GM23248 (cell line): ENCODE measurements at regions not wholly inside any gene's neighbourhood (a gene's known extent, or its start where the extent isn't known, plus 50 kb on each side); places are given as distances from the start of the nearest gene placed in this dataset.

Source experiments
- DNase-seq: peaks from one replicate; pipeline ENCODE4 v3.0.0-alpha.2; 2015
- H2AFZ ChIP-seq: fragments of 200-600 bp; sonication (generic); 2 replicates; pipeline ENCODE4 v1.6.1; 2016; ENCODE audit warnings: antibody characterized with exemption
- H3F3A ChIP-seq: fragments of 200-600 bp; sonication (generic); 2 replicates; pipeline ENCODE4 v1.6.1; 2016; ENCODE audit warnings: mild to moderate bottlenecking, antibody characterized with exemption, mixed run types; ENCODE audit not compliant: insufficient read depth
- H3K27ac ChIP-seq: fragments of 200-600 bp; sonication (generic); 2 replicates; pipeline ENCODE4 v1.5.1; 2016; ENCODE audit warnings: mild to moderate bottlenecking
- H3K27me3 ChIP-seq: fragments of 200-600 bp; sonication (generic); replicated peaks from 2 replicates; pipeline ENCODE4 v1.6.1; 2016; ENCODE audit warnings: mild to moderate bottlenecking; ENCODE audit not compliant: insufficient read depth
- H3K36me3 ChIP-seq: fragments of 200-600 bp; sonication (generic); 2 replicates; pipeline ENCODE4 v1.6.1; 2016; ENCODE audit warnings: low read depth, mild to moderate bottlenecking
- H3K4me1 ChIP-seq: fragments of 200-600 bp; sonication (generic); 2 replicates; pipeline ENCODE4 v1.6.1; 2016; ENCODE audit warnings: mild to moderate bottlenecking; ENCODE audit not compliant: insufficient read depth
- H3K4me2 ChIP-seq: fragments of 200-600 bp; sonication (generic); one replicate; pipeline ENCODE4 v1.6.1; 2016; ENCODE audit warnings: mild to moderate bottlenecking; ENCODE audit not compliant: unreplicated experiment
- H3K4me3 ChIP-seq: fragments of 200-600 bp; sonication (generic); 2 replicates; pipeline ENCODE4 v1.5.1; 2016; ENCODE audit warnings: mild to moderate bottlenecking
- H3K79me2 ChIP-seq: fragments of 200-600 bp; sonication (generic); 2 replicates; pipeline ENCODE4 v1.6.1; 2016; ENCODE audit warnings: mild to moderate bottlenecking; ENCODE audit not compliant: insufficient read depth
- H3K9ac ChIP-seq: fragments of 200-600 bp; sonication (generic); 2 replicates; pipeline ENCODE4 v1.6.1; 2016; ENCODE audit warnings: mild to moderate bottlenecking
- H3K9me2 ChIP-seq: fragments of 200-600 bp; sonication (generic); 2 replicates; pipeline ENCODE4 v1.6.1; 2016; ENCODE audit warnings: mixed run types, mild to moderate bottlenecking, moderate library complexity; ENCODE audit not compliant: insufficient read depth
- H3K9me3 ChIP-seq: fragments of 200-600 bp; sonication (generic); one replicate; pipeline ENCODE4 v1.6.1; 2017; ENCODE audit warnings: low read depth
- H4K20me1 ChIP-seq: fragments of 200-600 bp; sonication (generic); 2 replicates; pipeline ENCODE4 v1.6.0; 2016; ENCODE audit not compliant: insufficient read depth
- EZH2 ChIP-seq: fragments of 200-600 bp; sonication (generic); IDR thresholded peaks from 2 replicates; pipeline ENCODE4 v1.6.1; 2018; ENCODE audit warnings: antibody characterized with exemption, mild to moderate bottlenecking; ENCODE audit not compliant: insufficient read depth, poor library complexity, severe bottlenecking
- EZH2phosphoT487 ChIP-seq: fragments of 200-600 bp; sonication (generic); IDR thresholded peaks from 2 replicates; pipeline ENCODE4 v1.6.1; 2018; ENCODE audit warnings: antibody characterized with exemption, moderate library complexity, mild to moderate bottlenecking, low read depth; ENCODE audit not compliant: insufficient read depth
- WGBS, 2 experiments: methylation state at CpG; one replicate each; pipeline ENCODE4 v1.1.6; 2015 to 2017; ENCODE audit warnings: low lambda C conversion rate in 2 of 2, low coverage in 1 of 2; ENCODE audit errors: missing lambda C conversion rate in 2 of 2; 5-methylcytosine and 5-hydroxymethylcytosine counted together
- in situ Hi-C: fragments of 300-500 bp; cut with MboI; formaldehyde crosslinking; loops from 2 replicates; pipeline ENCODE4 v1.15.0; 2020

GRCh38 chrX:129040124-129040523 is 483.2 kb downstream of the SMARCA1 start:
- Histone ChIP-seq H3K9ac (no peak overlapping the region), H3K4me2 (no peak overlapping the region), H3K36me3 (no peaks in the 10 kb centered on the region), H3K4me3 (no peak overlapping the region), H3K79me2 (no peaks in the 10 kb centered on the region), H3K9me3 (no peaks in the 10 kb centered on the region), H3K9me2 (no peaks in the 10 kb centered on the region), H3K27me3 (no peaks in the 10 kb centered on the region), H3F3A (no peaks in the 10 kb centered on the region), H3K27ac (no peak overlapping the region), H2AFZ (no peak overlapping the region), H3K4me1 (no peaks in the 10 kb centered on the region), H4K20me1 (no peaks in the 10 kb centered on the region)
- WGBS, 2 experiments = 25 to 28% methylated on average over 5 of the region's 5 CpGs
- TF ChIP-seq EZH2phosphoT487 (no peak), EZH2 (no peak)
- DNase-seq = no peak
- in situ Hi-C loops = no loop called here

- H2AFZ ChIP-seq = no peak overlapping the region
- H3K9ac ChIP-seq = no peak overlapping the region
- H3F3A ChIP-seq = no peaks in the 10 kb centered on the region
- in situ Hi-C loops = no loop called here
- no peaks in the 10 kb centered on the region for H3K9me2 ChIP-seq
- no peak overlapping the region for H3K4me2 ChIP-seq
- no peaks in the 10 kb centered on the region for H4K20me1 ChIP-seq
- H3K27me3 ChIP-seq = no peaks in the 10 kb centered on the region
- TF ChIP-seq EZH2phosphoT487 = no peak
- no peak for TF ChIP-seq EZH2
- H3K79me2 ChIP-seq = no peaks in the 10 kb centered on the region
- WGBS, 2 experiments = 36 to 39% methylated on average over 6 to 7 of the region's 7 CpGs
- no peaks in the 10 kb centered on the region for H3K4me1 ChIP-seq
- H3K27ac ChIP-seq = no peak overlapping the region
- H3K4me3 ChIP-seq = no peak overlapping the region
- no peak for DNase-seq
- H3K9me3 ChIP-seq = no peaks in the 10 kb centered on the region
- no peaks in the 10 kb centered on the region for H3K36me3 ChIP-seq
Measured at GRCh38 chrX:129039176-129039575, 484.1 kb downstream of the SMARCA1 start.

GRCh38 chrX:129037389-129037788 is 485.9 kb downstream of the SMARCA1 start:
- H3K9ac ChIP-seq = no peak overlapping the region
- no peaks in the 10 kb centered on the region for H3K9me2 ChIP-seq
- no peaks in the 10 kb centered on the region for H4K20me1 ChIP-seq
- H3K79me2 ChIP-seq = no peaks in the 10 kb centered on the region
- H2AFZ ChIP-seq = no peak overlapping the region
- DNase-seq = no peak
- H3K27ac ChIP-seq = no peak overlapping the region
- no peaks in the 10 kb centered on the region for H3K4me1 ChIP-seq
- H3K9me3 ChIP-seq = no peaks in the 10 kb centered on the region
- TF ChIP-seq EZH2 (no peak), EZH2phosphoT487 (no peak)
- H3K4me2 ChIP-seq = no peak overlapping the region
- no peaks in the 10 kb centered on the region for H3K27me3 ChIP-seq
- 10 to 26% methylated on average over 2 to 4 of the region's 4 CpGs for WGBS, 2 experiments
- H3F3A ChIP-seq = no peaks in the 10 kb centered on the region
- no peaks in the 10 kb centered on the region for H3K36me3 ChIP-seq
- no peak overlapping the region for H3K4me3 ChIP-seq
- in situ Hi-C loops = no loop called here

- H3F3A ChIP-seq = no peaks in the 10 kb centered on the region
- no peaks in the 10 kb centered on the region for H3K9me3 ChIP-seq
- in situ Hi-C loops = no loop called here
- no peaks in the 10 kb centered on the region for H4K20me1 ChIP-seq
- H3K4me3 ChIP-seq = no peak overlapping the region
- H2AFZ ChIP-seq = no peak overlapping the region
- no peak overlapping the region for H3K27ac ChIP-seq
- H3K4me2 ChIP-seq = no peak overlapping the region
- no peak overlapping the region for H3K9ac ChIP-seq
- H3K9me2 ChIP-seq = no peaks in the 10 kb centered on the region
- H3K79me2 ChIP-seq = no peaks in the 10 kb centered on the region
- no peak for TF ChIP-seq EZH2
- TF ChIP-seq EZH2phosphoT487 = no peak
- no peaks in the 10 kb centered on the region for H3K36me3 ChIP-seq
- no peak for DNase-seq
- H3K4me1 ChIP-seq = no peaks in the 10 kb centered on the region
- no peaks in the 10 kb centered on the region for H3K27me3 ChIP-seq
Measured at GRCh38 chrX:129035180-129035579, 488.1 kb downstream of the SMARCA1 start.

- Histone ChIP-seq H3K27me3 (no peaks in the 10 kb centered on the region), H3K9me2 (no peaks in the 10 kb centered on the region), H2AFZ (no peak overlapping the region), H3K4me1 (no peaks in the 10 kb centered on the region), H4K20me1 (no peaks in the 10 kb centered on the region), H3K4me2 (no peak overlapping the region), H3F3A (no peaks in the 10 kb centered on the region), H3K9ac (no peak overlapping the region), H3K27ac (no peak overlapping the region), H3K4me3 (no peak overlapping the region), H3K36me3 (no peaks in the 10 kb centered on the region), H3K79me2 (no peaks in the 10 kb centered on the region), H3K9me3 (no peaks in the 10 kb centered on the region)
- no peak for TF ChIP-seq EZH2phosphoT487
- TF ChIP-seq EZH2 = no peak
- 0 to 10% methylated on average over 1 of the region's 1 CpG for WGBS, 2 experiments
- no peak for DNase-seq
- in situ Hi-C loops = no loop called here
Measured at GRCh38 chrX:129034196-129034595, 489.1 kb downstream of the SMARCA1 start.
